HG03460 (cell line): ENCODE measurements at regions not wholly inside any gene's neighbourhood (a gene's known extent, or its start where the extent isn't known, plus 50 kb on each side); places are given as distances from the start of the nearest gene placed in this dataset.
"Not testable (repeated sequence)": the region's sequence is repeated elsewhere in the genome, so short reads cannot be mapped to it uniquely, and the experiment has no call there.

Source experiments
- ATAC-seq: cut with Tn5 transposase; IDR thresholded peaks from one replicate; pipeline ENCODE4 v1.9.1; 2021; ENCODE audit not compliant: unreplicated experiment

DNA sequence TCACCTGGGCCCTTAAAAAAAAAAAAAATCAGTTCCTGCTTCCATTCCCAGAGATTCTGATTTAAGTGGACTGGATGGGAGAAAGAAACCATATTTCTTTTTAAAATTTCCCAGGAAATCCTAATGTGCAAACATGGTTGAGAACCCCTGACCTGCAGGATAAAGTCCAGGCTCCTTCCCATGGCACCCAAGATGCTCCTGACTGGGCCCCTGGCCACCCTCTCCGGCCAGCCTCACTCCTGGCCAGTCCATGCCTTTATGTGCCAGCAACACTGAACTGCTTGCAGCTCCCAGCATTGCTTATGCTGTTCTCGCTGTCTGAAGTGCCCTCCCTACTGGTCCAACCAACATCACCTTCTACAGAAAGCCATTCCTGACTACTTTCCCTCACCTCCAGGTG, 93.9 kb downstream of the TEX35 start:
- ATAC-seq: no peak

DNA sequence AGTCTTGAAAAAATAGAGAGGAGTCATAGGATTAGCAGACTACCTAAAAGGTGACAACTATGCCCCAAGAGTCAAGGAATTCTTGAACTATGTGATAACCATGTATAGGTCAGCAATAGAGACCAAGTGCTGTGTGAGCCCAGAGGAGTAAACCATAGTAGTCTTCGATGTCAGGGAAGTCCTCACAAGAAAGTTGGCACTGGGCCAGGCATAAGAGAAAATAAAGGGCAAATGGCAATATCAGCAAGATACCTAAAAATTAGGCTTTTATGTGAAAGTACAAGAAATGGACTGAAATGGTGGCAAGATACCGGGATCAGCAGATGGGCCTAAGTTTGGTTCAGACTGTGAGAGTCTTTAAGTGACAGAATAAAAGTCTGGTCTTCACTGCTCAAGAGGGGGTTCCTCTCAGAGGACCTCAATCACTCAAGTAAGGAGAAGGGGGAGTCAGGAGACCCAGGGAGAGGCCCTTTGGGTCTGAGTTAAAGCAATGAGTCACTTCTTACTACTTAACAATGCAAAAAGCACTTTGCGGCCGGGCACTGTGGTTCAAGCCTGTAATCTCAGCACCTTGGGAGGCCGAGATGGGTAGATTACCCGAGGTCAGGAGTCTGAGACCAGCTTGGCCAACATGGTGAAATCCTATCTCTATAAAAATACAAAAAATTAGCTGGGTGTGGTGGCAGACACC, 95.0 kb downstream of the TEX35 start:
- ATAC-seq: peak; percentile 53

DNA sequence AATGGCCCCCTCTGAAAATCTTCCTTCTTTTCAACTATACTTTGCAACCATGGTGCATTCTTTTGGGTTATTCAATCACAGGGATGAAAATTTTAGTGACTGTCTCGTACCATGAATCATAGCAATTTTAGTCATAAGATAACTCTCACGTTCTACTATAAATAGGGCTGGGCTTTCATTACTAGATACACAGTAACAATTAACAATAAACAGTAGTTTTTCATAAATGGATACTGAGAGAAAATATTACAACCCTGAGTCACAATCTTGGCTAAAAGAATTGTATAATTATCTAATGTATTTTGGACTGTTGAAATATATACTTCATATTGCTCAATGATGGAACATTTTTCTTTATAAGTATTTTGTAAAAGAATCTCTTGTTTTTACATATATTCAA, 96.1 kb downstream of the TEX35 start:
- ATAC-seq: no peak

DNA sequence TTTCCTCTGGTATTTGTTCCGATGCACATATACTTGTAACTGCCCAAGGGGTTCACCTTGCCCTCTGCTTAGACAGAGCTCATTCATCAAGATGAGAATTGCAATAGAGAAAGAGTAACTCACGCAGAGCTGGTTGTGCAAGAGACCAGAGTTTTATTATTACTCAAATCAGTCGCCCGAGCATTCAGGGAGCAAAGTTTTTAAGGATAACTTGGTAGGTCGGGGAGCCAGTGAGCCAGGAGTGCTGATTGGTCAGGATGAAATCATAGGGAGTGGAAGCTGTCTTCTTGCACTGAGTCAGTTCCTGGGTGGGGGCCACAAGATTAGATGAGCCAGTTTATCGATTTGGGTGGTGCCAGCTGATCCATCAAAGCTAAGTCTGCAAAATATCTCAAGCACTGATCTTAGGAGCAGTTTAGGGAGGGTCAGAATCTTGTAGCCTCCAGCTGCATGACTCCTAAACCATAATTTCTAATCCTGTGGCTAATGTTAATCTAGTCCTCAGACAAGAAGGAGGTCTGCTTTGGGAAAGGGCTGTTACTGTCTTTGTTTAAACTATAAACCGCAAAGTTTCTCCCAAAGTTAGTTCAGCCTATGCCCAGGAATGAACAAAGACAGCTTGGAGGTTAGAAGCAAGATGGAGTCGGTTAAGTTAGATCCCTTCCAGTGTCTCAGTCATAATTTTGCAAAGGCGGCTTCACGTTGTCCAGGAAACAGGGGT, 97.9 kb downstream of the TEX35 start:
- ATAC-seq: not testable (repeated sequence)

DNA sequence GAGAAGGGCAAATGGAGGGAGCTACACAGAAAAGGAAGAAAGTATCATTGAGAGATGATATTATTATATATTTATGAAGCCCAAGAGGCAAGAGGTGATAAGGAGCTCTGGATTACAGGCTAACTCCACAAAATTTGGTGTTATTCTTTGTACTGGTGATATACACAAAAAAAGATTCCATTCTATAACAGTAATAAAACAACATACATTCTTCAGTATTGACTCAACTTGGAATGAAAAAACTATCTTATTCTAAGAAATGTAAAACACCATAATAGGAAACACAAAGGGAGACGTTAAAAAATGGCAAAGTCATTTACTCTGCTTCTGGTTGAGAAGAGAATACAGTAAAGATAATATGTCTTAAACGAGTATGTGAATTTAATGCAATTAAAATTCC, 99.4 kb downstream of the TEX35 start:
- no peak for ATAC-seq

DNA sequence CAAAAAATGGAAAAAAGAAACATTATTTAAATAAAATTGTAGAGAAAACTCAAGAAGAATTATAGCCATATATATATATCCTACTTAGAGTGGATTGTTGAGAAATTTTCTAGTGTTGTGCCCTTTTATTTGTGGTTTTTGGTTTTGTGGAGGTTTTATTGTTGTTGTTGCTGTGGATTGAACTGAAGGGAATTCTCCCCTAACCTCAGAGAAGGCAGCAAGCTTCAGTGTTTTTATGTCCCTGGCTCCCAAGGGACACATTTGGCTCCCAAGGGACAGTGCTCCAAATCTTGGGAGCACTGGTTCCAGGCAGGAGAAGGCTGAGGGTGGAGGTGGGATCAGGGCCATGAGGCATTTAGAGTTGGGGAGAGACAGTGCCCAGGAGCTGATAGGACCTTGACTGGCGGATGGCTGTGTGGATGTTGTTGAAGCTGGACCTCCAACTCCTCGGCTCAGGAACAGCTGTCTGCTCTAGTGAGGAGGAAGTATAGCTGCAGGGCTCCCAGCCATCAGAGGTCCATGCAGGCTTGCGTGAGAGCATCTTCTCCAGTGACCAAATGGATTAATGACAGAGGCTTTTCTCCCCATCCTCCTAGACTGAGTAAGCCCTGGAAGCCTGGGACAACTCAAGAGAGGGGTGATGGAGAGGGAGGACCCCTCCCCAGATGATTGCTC, 100.5 kb downstream of the TEX35 start:
- ATAC-seq: no peak

DNA sequence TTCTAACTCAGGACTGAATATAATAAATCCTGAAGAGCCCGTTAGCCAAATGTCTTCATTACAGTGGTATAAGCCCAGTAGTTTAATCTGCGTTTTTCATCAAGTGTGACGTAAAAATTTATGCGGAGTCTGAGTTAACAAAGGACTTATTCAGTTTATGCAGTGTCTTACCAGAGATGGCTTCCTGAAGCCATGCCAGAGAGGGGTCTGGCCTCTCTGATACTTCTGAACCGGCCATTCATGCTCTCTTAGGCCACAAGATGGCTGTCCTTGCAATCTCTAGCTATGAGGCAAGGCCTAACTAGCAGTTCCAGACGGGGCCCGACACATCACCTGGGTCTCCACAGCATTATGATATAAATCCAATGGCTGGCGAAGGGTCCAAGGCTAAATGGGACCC, 101.4 kb downstream of the TEX35 start:
- no peak for ATAC-seq

DNA sequence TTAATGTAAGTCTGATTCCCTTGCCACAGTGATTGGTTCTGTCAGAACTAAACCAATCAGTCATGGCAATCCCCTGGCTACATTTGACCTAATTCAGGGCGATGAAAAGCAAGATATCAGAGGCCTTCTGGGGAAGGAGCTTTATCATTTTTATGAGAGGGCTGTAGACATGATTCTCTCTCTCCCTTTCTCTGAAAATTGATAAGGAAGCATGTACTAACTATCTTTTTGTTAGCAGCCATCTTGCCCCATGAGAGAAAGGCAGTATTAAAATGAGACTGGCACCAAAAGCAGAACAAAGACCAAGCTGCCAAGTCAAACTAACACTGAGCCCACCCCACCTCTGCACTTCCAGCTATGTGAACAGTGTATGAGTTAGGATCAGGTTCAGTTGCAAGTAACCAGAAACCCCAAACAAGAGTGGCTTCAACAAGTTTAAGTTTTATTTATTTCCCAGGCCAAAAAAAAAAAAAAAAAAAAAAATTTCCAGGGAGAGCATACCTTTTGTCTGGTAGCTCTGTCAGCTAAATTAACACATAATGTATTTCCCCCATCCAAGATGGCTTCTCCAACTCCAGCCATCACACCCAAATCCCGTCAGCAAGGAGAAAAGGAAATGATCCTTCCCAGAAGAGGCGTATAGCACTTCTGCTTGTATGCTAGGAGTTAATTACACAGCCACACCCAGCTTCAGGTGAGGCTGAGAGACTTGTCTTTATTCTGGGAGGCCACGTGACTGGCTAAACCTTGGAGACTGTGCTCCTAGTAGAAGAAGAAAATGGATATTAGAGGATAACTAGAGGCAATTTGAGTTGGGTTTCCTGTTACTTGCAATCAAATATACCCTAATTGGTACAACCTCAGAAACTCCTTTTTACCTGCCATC, 105.8 kb upstream of the RALGPS2 start:
- no peak for ATAC-seq

DNA sequence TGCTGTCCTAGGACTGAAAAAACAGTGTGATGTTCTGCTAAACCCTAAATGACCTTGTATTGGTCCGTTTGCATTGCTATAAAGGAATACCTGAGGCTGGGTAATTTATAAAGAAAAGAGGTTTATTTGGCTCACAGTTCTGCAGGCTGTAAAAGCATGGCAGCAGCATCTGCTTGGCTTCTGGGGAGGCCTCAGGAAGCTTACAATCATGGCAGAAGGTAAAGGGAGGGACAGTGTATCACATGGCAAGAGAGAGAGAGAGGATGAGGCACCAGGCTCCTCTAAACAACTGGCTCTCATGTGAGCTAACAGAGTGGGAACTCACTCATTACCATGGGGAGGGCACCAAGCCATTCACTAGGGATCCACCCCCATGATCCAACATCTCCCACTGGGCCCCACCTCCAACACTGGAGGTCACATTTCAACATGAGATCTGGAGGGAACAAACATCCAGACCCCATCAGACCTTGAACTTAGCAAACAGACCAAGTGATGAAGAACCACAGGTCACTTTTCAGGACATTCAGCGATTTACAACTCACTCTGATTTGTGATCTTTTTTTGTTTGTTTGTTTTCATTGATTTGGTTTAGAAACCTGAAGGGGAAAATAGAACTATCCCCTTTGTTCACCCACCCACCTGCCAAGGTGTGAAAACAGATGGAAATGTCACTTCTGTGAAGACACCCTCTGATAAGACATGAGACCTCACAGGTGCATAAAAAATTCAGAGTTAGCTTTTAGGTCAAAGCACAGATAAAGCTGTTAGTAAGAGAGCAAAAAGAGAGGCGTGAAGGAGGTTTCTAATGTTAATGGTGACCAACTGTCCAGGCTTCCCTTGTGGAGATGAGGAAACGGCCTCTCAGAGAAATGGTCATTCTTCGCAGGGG, 104.2 kb upstream of the RALGPS2 start:
- no peak for ATAC-seq

DNA sequence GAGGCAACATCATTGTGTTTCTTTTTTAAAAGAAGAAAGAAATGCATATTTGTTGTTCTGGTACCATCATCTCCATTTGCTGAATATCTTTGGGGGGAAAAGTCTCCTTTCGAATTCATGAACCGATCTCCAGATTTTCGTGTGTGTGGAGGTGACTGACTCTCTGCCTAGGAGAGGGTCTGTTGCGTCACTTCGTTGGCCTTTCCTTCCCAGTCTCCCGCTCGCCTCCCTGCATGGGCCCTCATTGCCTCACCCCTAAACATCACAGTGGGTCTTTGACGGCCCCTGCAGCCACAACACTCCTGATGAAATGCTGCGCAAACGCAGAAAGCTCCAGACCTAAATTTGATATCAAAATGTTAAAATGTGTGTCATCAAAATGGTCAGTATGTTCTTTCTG, 103.2 kb upstream of the RALGPS2 start:
- ATAC-seq: no peak

DNA sequence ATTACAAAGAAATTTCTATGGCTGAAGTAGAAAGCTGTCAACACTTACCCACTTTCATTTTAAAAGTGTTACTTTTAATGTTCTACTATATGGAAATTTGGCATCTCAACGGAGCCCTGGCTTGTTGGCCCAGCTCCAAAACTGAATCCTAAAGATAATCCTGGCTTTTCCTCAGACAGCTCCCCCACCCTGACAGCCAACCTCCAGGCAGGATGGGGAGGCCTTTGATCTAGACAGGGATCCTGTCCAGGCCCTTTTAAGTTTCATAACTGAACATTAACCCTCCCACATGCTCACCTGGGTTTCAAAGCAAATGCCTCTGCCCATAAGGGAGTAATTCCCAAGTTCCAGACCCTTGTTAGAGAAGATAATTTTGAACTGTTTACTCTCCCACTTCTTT, 99.3 kb upstream of the RALGPS2 start:
- no peak for ATAC-seq

DNA sequence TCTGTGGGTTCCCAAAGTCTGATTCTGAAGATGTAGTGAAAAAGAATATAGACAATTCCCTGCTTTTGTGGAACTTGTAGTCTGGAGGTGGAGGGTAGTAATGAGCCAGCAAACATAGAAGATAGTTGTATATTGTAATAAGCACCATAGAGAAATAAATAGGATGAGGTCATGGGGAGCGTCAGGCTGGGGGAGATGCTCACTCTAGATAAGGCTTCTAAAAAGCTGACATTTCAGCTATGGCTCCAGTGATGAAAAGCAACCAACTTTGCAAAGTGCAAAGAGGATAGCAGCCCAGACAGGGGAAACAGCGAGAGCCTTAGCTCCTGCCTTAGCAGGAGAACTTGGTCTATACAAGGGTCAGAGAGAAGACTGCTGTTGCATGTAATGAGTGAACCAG, 98.0 kb upstream of the RALGPS2 start:
- no peak for ATAC-seq

DNA sequence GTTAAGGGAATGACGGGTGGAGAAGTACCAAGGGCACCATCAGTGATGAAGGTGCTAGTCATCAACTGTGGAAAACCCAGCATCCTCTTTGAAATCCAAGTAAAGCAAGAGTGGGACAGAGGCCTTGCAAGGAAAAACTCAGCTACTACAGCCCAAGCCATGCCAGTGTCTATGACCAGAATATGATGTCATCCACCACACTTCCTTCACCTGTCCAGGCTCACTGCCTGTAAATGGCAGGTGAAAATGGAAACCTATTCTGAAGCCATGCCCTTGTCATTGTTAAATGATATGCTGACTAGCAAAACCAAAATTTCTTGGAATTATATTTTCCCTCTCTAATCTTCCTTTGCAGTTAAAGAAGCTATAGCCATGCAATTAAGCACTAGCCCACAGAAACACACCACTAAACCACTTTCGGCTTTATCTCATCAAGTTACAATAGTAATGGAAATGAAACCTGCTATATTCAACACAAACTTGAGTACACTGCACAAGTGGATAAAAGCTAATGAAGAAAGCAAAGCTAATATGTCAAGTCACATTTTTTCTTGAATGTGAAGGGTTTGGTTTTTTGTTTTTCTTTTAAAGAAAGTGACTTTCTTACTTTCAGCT, 96.3 kb upstream of the RALGPS2 start:
- no peak for ATAC-seq

DNA sequence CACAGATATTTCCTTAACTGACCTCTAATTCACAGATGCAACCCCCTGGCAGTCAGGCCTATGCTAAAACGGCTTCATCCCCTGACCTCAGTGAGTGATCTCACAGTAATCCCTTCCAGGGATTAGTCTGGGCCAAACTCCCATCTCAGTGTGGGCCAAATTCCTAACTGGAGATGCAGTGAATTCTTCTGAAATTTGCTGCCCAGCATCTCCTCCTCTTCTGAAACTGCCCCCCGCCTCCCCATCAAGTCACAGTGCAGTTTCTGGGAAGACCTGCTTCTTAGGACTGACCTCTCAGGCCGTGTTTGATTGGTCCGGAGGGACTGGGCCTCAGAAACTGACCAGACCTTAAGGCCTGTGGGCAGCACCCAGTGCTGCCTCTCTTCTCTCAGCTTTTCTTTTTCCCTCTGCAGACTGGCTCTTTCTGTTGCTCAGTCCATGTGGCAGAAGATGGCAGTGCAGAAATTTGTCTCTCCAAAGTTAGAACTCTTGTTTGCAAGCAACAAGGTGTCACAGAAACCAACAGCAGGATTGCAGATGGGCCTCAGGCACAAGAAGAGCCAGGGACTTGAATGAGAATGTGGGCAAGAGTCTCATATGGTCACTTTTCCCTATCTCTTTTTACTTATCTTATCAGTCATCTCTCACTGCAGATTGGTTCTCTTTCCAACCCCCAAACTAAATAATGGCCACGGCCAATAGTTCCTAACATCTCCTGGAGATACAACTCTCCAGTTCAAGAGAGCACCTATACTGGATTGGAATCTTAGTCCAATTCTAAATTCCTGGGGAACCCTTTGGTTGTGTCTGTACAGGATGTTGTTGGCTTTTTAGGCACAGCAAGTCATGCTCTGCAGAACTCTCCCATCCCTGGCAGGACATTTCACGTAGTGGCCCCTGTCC, 95.5 kb upstream of the RALGPS2 start:
- ATAC-seq: no peak

DNA sequence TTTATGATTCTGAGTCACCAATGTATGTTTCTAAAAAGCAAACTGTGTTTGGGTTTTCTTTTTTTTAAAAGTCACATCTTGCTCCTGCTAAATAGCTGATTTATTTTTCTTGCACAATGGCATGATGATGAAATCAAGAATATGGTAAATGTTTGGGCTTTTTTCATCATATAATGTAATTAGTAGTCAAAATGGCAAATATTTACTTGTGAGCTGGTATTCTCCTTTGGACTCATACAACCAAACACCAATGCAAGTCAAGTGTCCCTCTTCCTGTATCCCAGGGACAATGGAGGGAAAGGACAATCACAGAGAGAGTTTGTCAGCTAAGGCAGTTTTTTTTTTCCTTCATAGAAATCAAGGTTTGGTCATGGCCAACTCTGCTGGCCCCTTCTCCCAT, 94.6 kb upstream of the RALGPS2 start:
- no peak for ATAC-seq

DNA sequence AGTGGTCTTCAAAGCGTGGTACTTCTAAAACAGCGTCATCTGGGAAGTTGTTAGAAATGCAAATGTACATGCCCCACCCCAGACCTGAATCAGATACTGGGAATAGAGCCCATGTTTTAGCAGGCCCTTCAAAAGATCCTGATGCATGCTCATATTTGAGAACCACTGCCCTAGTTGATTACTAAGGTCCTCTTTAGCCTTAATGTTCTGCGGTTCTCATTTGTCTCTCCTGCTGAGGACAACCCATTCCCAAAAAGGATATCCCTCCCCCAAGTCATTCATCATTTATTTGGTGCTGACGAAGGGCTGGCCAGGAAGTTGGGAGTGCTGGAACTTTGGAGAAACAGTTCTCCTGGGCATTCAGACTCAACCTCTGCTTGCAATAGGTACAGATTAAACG, 92.4 kb upstream of the RALGPS2 start:
- no peak for ATAC-seq

DNA sequence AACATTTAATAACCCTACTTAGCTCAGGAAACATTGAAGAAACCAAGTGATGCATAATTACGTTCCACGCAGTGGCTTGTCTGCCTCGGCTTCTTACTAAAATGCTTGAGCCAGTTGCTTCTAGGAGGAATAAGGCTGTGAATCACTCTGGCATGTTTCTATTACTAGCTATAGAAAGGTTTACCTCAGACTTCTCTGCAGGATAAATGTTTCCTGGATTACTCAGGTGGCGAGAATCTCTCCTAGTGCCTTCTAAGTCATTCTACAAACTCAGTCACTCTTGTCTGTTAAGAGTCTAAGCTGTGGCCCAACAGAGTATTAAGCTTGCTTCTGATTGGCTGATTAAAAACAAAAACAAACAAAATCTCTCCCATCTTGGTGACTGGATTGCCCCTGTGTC, 92.0 kb upstream of the RALGPS2 start:
- no peak for ATAC-seq

DNA sequence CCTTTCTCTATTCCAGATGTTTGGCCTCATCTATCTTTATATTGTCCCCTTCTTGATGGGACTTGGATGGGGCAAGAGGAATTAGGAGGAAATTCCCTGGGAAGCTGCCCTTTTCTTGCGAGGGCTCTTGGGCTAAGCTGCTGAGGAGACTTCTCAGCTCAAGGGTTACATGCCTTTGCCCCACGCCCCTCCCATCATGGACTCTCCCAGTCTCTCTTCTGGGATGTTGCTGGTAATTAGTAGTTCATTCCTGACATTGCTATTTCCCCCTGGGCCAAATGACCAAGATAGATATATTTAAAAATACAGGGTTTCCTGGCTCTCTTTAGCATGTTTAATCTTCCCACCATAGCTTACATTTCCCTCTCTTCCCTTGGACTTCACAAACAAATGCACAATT, 90.6 kb upstream of the RALGPS2 start:
- ATAC-seq: no peak

DNA sequence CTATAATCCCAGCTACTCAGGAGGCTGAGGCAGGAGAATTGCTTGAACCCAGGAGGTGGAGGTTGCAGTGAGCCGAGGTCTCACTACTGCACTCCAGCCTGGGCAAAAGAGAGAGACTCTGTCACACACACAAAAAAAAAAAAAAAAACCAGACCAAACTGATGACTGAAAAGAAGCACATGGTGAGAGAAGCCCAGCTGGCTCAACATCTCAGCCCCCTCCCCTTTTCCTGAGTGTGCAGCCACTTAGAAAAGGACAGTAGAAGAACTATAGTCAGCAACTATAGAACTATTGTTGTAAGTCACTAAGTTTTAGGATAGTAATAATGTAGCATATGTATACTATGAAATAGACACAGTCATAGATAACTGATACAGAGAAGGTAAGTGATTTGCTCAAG, 87.2 kb upstream of the RALGPS2 start:
- ATAC-seq: no peak
